KMS-11 (cell line): ENCODE measurements at regions not wholly inside any gene's neighbourhood (a gene's known extent, or its start where the extent isn't known, plus 50 kb on each side); places are given as distances from the start of the nearest gene placed in this dataset.

ENCODE experiments used
- H2AFZ ChIP-seq: fragments of 200-600 bp; sonication (generic); 2 replicates; pipeline ENCODE4 v1.6.1; 2016; ENCODE audit warnings: antibody characterized with exemption, mixed run types, low read depth
- H3K27ac ChIP-seq: fragments of 200-600 bp; sonication (generic); 2 replicates; pipeline ENCODE4 v1.6.1; 2016; ENCODE audit warnings: mild to moderate bottlenecking, mixed run types
- H3K27me3 ChIP-seq: fragments of 200-600 bp; sonication (generic); 2 replicates; pipeline ENCODE4 v1.6.1; 2017; ENCODE audit warnings: mild to moderate bottlenecking, low read depth, mixed run types, moderate library complexity; ENCODE audit not compliant: insufficient read depth
- H3K36me3 ChIP-seq: fragments of 200-600 bp; sonication (generic); 2 replicates; pipeline ENCODE4 v1.6.1; 2017; ENCODE audit warnings: mild to moderate bottlenecking, mixed run types; ENCODE audit not compliant: insufficient read depth
- H3K4me1 ChIP-seq: fragments of 200-600 bp; sonication (generic); 2 replicates; pipeline ENCODE4 v1.6.1; 2016; ENCODE audit warnings: mild to moderate bottlenecking, low read depth, mixed run types; ENCODE audit not compliant: poor library complexity, severe bottlenecking
- H3K4me2 ChIP-seq: fragments of 200-600 bp; sonication (generic); 2 replicates; pipeline ENCODE4 v1.7.0; 2016; ENCODE audit warnings: mild to moderate bottlenecking, mixed run types
- H3K4me3 ChIP-seq: fragments of 200-600 bp; sonication (generic); IDR thresholded peaks from 2 replicates; pipeline ENCODE4 v1.6.1; 2017; ENCODE audit warnings: low read depth, low read length, mixed read lengths; ENCODE audit not compliant: insufficient read depth
- H3K79me2 ChIP-seq: fragments of 200-600 bp; sonication (generic); 2 replicates; pipeline ENCODE4 v1.6.1; 2016; ENCODE audit warnings: low read depth, mixed run types; ENCODE audit not compliant: insufficient read depth
- H3K9ac ChIP-seq: fragments of 200-600 bp; sonication (generic); 2 replicates; pipeline ENCODE4 v1.6.1; 2016; ENCODE audit warnings: mild to moderate bottlenecking, mixed run types
- H4K20me1 ChIP-seq: fragments of 200-600 bp; sonication (generic); 2 replicates; pipeline ENCODE4 v1.6.1; 2016; ENCODE audit warnings: mild to moderate bottlenecking, mixed run types; ENCODE audit not compliant: insufficient read depth
- TF ChIP-seq, protein P1 (sequence below): fragments of 200-600 bp; sonication (generic); conservative IDR thresholded peaks from 2 replicates; pipeline ENCODE4 v1.6.1; 2017; ENCODE audit warnings: low read depth, mild to moderate bottlenecking, antibody characterized with exemption, low read length, moderate library complexity, mixed read lengths

DNA sequence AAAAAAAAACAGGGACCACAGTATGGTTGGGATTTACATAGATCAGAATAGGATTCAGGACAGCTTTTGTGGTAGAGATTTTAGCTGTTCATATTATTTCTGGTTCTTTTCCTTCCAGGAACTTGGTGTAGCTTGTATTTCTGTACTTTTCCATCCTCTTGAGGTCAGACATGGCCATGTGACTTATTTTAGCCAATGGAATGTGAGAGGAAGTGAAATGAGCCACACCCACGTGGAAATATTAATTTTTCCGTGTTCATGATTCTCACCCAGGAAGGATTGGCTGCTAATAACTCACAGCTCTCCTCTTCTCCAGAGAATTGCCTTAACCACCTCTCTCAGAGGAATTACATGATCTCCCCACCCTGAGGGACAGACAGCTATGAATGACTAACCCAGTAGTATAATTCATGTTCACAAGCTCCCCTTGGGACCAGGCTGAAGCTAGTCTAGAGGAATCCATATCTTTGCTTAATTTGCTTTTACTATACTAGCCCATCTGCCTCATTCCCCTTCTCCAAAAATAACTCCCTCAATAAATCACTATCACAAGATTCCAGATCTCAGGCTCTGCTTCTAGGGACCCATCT, 340.4 kb downstream of the NUAK1 start:
- Histone ChIP-seq H4K20me1 (no peaks in the 10 kb centered on the region), H3K27me3 (no peaks in the 10 kb centered on the region), H3K4me2 (no peak overlapping the region), H3K4me3 (no peak overlapping the region), H2AFZ (no peak overlapping the region), H3K36me3 (no peaks in the 10 kb centered on the region), H3K79me2 (no peaks in the 10 kb centered on the region), H3K4me1 (no peaks in the 10 kb centered on the region), H3K27ac (no peak overlapping the region), H3K9ac (no peak overlapping the region)
- TF ChIP-seq, protein P1, sequence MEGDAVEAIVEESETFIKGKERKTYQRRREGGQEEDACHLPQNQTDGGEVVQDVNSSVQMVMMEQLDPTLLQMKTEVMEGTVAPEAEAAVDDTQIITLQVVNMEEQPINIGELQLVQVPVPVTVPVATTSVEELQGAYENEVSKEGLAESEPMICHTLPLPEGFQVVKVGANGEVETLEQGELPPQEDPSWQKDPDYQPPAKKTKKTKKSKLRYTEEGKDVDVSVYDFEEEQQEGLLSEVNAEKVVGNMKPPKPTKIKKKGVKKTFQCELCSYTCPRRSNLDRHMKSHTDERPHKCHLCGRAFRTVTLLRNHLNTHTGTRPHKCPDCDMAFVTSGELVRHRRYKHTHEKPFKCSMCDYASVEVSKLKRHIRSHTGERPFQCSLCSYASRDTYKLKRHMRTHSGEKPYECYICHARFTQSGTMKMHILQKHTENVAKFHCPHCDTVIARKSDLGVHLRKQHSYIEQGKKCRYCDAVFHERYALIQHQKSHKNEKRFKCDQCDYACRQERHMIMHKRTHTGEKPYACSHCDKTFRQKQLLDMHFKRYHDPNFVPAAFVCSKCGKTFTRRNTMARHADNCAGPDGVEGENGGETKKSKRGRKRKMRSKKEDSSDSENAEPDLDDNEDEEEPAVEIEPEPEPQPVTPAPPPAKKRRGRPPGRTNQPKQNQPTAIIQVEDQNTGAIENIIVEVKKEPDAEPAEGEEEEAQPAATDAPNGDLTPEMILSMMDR: no peak

DNA sequence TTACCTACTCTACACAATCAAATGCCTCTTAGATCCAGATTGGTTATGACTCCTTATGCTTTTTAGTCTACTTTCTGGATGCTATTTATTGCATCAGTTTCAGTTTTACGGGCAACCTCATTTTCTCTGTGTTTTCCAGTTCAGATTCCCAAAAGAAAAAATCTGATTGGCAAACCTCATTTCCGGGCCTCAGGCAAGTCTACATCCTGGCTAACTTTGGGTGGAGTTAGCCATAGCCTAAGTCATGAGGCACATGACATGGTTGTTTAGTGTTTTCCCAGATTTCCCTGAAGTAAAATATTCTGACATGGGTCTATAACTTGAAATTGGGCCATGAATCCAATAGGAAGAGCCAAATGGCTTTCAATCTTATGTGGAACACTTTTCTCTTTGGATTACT, 339.7 kb downstream of the NUAK1 start:
- H3K27ac ChIP-seq: no peak overlapping the region
- H2AFZ ChIP-seq: no peak overlapping the region
- no peak overlapping the region for H3K4me3 ChIP-seq
- H3K4me2 ChIP-seq: no peak overlapping the region
- no peaks in the 10 kb centered on the region for H3K4me1 ChIP-seq
- H3K27me3 ChIP-seq: no peaks in the 10 kb centered on the region
- no peaks in the 10 kb centered on the region for H3K79me2 ChIP-seq
- H4K20me1 ChIP-seq: no peaks in the 10 kb centered on the region
- TF ChIP-seq, protein P1: no peak
- no peak overlapping the region for H3K9ac ChIP-seq
- no peaks in the 10 kb centered on the region for H3K36me3 ChIP-seq

DNA sequence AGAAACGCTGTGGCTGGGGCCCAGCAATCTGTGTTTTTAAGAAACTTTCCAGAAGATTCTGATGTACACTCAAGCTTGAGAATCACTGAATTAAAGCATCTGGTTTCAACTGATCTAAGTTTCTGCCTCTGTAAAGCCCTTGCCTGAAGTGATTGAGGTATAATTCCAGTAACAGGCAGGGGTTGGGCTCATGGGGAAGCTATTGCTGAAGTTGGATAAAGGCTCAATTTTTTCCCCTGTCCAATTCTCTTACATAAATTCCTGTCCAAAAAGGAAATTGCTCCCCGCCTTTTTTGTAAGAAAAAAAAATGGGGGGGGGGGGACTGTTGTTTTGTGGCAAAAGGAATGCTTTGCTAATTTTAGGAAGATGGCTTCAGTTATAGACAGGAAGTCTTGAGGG, 337.4 kb downstream of the NUAK1 start:
- no peak overlapping the region for H2AFZ ChIP-seq
- no peaks in the 10 kb centered on the region for H3K27me3 ChIP-seq
- no peaks in the 10 kb centered on the region for H3K79me2 ChIP-seq
- H3K4me2 ChIP-seq: no peak overlapping the region
- H3K27ac ChIP-seq: no peak overlapping the region
- no peak overlapping the region for H3K9ac ChIP-seq
- no peak overlapping the region for H3K4me3 ChIP-seq
- H3K4me1 ChIP-seq: no peaks in the 10 kb centered on the region
- H4K20me1 ChIP-seq: no peaks in the 10 kb centered on the region
- H3K36me3 ChIP-seq: no peaks in the 10 kb centered on the region
- TF ChIP-seq, protein P1: no peak

DNA sequence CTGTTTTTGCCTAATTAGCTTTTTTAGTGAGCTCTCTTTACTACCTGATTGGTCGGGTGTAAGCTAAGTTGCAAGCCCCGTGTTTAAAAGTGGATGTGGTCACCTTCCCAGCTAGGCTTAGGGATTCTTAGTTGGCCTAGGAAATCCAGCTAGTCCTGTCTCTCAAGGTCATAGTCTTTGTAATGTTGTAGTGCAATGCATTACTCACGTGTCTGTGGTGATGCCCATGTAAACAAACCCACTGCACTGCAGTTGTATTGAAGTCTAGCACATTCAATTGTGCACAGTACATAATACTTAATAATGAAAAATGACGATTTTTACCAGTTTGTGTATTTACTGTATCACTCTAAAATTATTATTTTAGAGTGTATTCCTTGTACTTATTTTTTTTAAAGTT, 335.5 kb downstream of the NUAK1 start:
- no peak overlapping the region for H2AFZ ChIP-seq
- H4K20me1 ChIP-seq: no peaks in the 10 kb centered on the region
- H3K4me2 ChIP-seq: no peak overlapping the region
- no peaks in the 10 kb centered on the region for H3K36me3 ChIP-seq
- no peaks in the 10 kb centered on the region for H3K4me1 ChIP-seq
- no peak overlapping the region for H3K9ac ChIP-seq
- H3K79me2 ChIP-seq: no peaks in the 10 kb centered on the region
- TF ChIP-seq, protein P1: no peak
- no peak overlapping the region for H3K27ac ChIP-seq
- no peaks in the 10 kb centered on the region for H3K27me3 ChIP-seq
- H3K4me3 ChIP-seq: no peak overlapping the region
